Endothelial cell (in vitro differentiated cells): ENCODE measurements at regions not wholly inside any gene's neighbourhood (a gene's known extent, or its start where the extent isn't known, plus 50 kb on each side); places are given as distances from the start of the nearest gene placed in this dataset.

Experiments
- DNase-seq: peaks from one replicate; pipeline ENCODE4 v3.0.0; 2021; ENCODE audit warnings: low spot score
- H3K27ac Mint-ChIP-seq: one replicate; pipeline ENCODE4 v1.8.0; 2021; ENCODE audit warnings: mixed read lengths, inconsistent platforms; ENCODE audit not compliant: unreplicated experiment
- H3K27me3 Mint-ChIP-seq: one replicate; pipeline ENCODE4 v1.8.0; 2021; ENCODE audit warnings: mild to moderate bottlenecking, moderate library complexity, mixed read lengths, inconsistent platforms; ENCODE audit not compliant: unreplicated experiment
- H3K36me3 Mint-ChIP-seq: one replicate; pipeline ENCODE4 v1.8.0; 2021; ENCODE audit warnings: mild to moderate bottlenecking, low read depth, mixed read lengths, inconsistent platforms; ENCODE audit not compliant: unreplicated experiment
- H3K4me1 Mint-ChIP-seq: one replicate; pipeline ENCODE4 v1.8.0; 2021; ENCODE audit warnings: mild to moderate bottlenecking, mixed read lengths, inconsistent platforms; ENCODE audit not compliant: unreplicated experiment
- H3K4me3 Mint-ChIP-seq: one replicate; pipeline ENCODE4 v1.8.0; 2021; ENCODE audit warnings: mild to moderate bottlenecking, mixed read lengths, inconsistent platforms; ENCODE audit not compliant: unreplicated experiment
- H3K9me3 Mint-ChIP-seq: one replicate; pipeline ENCODE4 v1.8.0; 2021; ENCODE audit warnings: mixed read lengths, inconsistent platforms; ENCODE audit not compliant: unreplicated experiment
- CTCF ChIP-seq: fragments of 200-600 bp; sonication (generic); IDR thresholded peaks from one replicate; pipeline ENCODE4 v1.5.0; 2021; ENCODE audit warnings: antibody characterized with exemption; ENCODE audit not compliant: unreplicated experiment

- Mint-ChIP-seq H3K4me3 (no peak overlapping the region), H3K27ac (no peak overlapping the region), H3K9me3 (no peaks in the 10 kb centered on the region), H3K36me3 (no peaks in the 10 kb centered on the region), H3K27me3 (no peaks in the 10 kb centered on the region), H3K4me1 (no peaks in the 10 kb centered on the region)
- DNase-seq = no peak
- no peak for TF ChIP-seq CTCF
These were observed 516.6 kb downstream of the PCDH18 start for GRCh38 chr4:137015426-137016409.

GRCh38 chr4:137000432-137000831, 531.9 kb downstream of the PCDH18 start:
- no peak for TF ChIP-seq CTCF
- H3K27ac Mint-ChIP-seq = no peak overlapping the region
- no peak for DNase-seq
- no peaks in the 10 kb centered on the region for H3K9me3 Mint-ChIP-seq
- H3K36me3 Mint-ChIP-seq = no peaks in the 10 kb centered on the region
- H3K4me3 Mint-ChIP-seq = no peak overlapping the region
- no peaks in the 10 kb centered on the region for H3K4me1 Mint-ChIP-seq
- H3K27me3 Mint-ChIP-seq = peaks cover 3% of the 10 kb centered on the region

GRCh38 chr4:136992032-136992431, 540.3 kb downstream of the PCDH18 start:
- H3K4me1 Mint-ChIP-seq = no peaks in the 10 kb centered on the region
- H3K27me3 Mint-ChIP-seq = peaks cover 1% of the 10 kb centered on the region
- DNase-seq = no peak
- no peak overlapping the region for H3K4me3 Mint-ChIP-seq
- TF ChIP-seq CTCF = no peak
- no peaks in the 10 kb centered on the region for H3K9me3 Mint-ChIP-seq
- H3K36me3 Mint-ChIP-seq = no peaks in the 10 kb centered on the region
- H3K27ac Mint-ChIP-seq = no peak overlapping the region

- Mint-ChIP-seq H3K9me3 (no peaks in the 10 kb centered on the region), H3K4me3 (no peak overlapping the region), H3K27ac (no peak overlapping the region), H3K4me1 (no peaks in the 10 kb centered on the region), H3K27me3 (no peaks in the 10 kb centered on the region), H3K36me3 (no peaks in the 10 kb centered on the region)
- no peak for DNase-seq
- TF ChIP-seq CTCF = no peak
These were observed 546.6 kb downstream of the PCDH18 start for GRCh38 chr4:136985683-136986082.

GRCh38 chr4:136967069-136967468, 565.2 kb downstream of the PCDH18 start:
- no peak for TF ChIP-seq CTCF
- Mint-ChIP-seq H3K4me1 (no peaks in the 10 kb centered on the region), H3K27ac (no peak overlapping the region), H3K27me3 (no peaks in the 10 kb centered on the region), H3K4me3 (no peak overlapping the region), H3K9me3 (no peaks in the 10 kb centered on the region), H3K36me3 (no peaks in the 10 kb centered on the region)
- no peak for DNase-seq
